Smooth muscle cell (in vitro differentiated cells): ENCODE measurements at regions not wholly inside any gene's neighbourhood (a gene's known extent, or its start where the extent isn't known, plus 50 kb on each side); places are given as distances from the start of the nearest gene placed in this dataset.

ENCODE experiments used
- DNase-seq: peaks from one replicate; lab custom pipeline; 2025; ENCODE audit not compliant: unreplicated experiment; lab: John Stamatoyannopoulos, UW
- H2AFZ ChIP-seq: fragments of 200-600 bp; sonication (generic); 2 replicates; pipeline ENCODE4 v1.6.0; 2016; ENCODE audit warnings: antibody characterized with exemption, low read depth, mild to moderate bottlenecking
- H3F3A ChIP-seq: fragments of 200-600 bp; sonication (generic); 2 replicates; pipeline ENCODE4 v1.6.0; 2017; ENCODE audit warnings: antibody characterized with exemption, low read depth
- H3K27ac ChIP-seq: fragments of 200-600 bp; sonication (generic); 2 replicates; pipeline ENCODE4 v1.5.1; 2016; ENCODE audit warnings: low read depth, mild to moderate bottlenecking
- H3K27me3 ChIP-seq: fragments of 200-600 bp; sonication (generic); 2 replicates; pipeline ENCODE4 v1.6.1; 2016; ENCODE audit warnings: low read depth, mild to moderate bottlenecking
- H3K36me3 ChIP-seq: fragments of 200-600 bp; sonication (generic); 2 replicates; pipeline ENCODE4 v1.5.1; 2016; ENCODE audit warnings: low read depth
- H3K4me1 ChIP-seq: fragments of 200-600 bp; sonication (generic); 2 replicates; pipeline ENCODE4 v1.5.1; 2016; ENCODE audit warnings: low read depth
- H3K4me2 ChIP-seq: fragments of 200-600 bp; sonication (generic); 2 replicates; pipeline ENCODE4 v1.6.0; 2016; ENCODE audit warnings: mild to moderate bottlenecking
- H3K4me3 ChIP-seq: fragments of 200-600 bp; sonication (generic); 2 replicates; pipeline ENCODE4 v1.5.1; 2016; ENCODE audit warnings: mild to moderate bottlenecking
- H3K79me2 ChIP-seq: fragments of 200-600 bp; sonication (generic); 2 replicates; pipeline ENCODE4 v1.6.0; 2016; ENCODE audit warnings: low read depth, mild to moderate bottlenecking
- H3K9ac ChIP-seq: fragments of 200-600 bp; sonication (generic); 2 replicates; pipeline ENCODE4 v1.6.0; 2016; ENCODE audit warnings: low read depth
- H3K9me3 ChIP-seq: fragments of 200-600 bp; sonication (generic); replicated peaks from 2 replicates; pipeline ENCODE4 v1.5.1; 2016; ENCODE audit warnings: low read depth
- H4K20me1 ChIP-seq: fragments of 200-600 bp; sonication (generic); 2 replicates; pipeline ENCODE4 v1.6.0; 2016; ENCODE audit warnings: low read depth
- WGBS: methylation state at CpG from one replicate; pipeline ENCODE4 v1.1.7; 2016; ENCODE audit warnings: low lambda C conversion rate; 5-methylcytosine and 5-hydroxymethylcytosine counted together
- TF ChIP-seq, protein P1 (sequence below): fragments of 200-600 bp; sonication (generic); IDR thresholded peaks from 2 replicates; pipeline ENCODE4 v1.5.1; 2017; ENCODE audit warnings: borderline replicate concordance, mild to moderate bottlenecking, antibody characterized with exemption; ENCODE audit not compliant: insufficient read depth, poor library complexity, severe bottlenecking

GRCh38 chr4:38503689-38504395 is 160.2 kb upstream of the KLF3 start:
- Histone ChIP-seq H3K4me2 (no peak overlapping the region), H3K4me3 (no peak overlapping the region), H3K27ac (no peak overlapping the region), H3F3A (no peaks in the 10 kb centered on the region), H3K9me3 (no peaks in the 10 kb centered on the region), H2AFZ (no peak overlapping the region), H3K9ac (no peak overlapping the region), H4K20me1 (no peaks in the 10 kb centered on the region), H3K4me1 (no peaks in the 10 kb centered on the region), H3K27me3 (no peaks in the 10 kb centered on the region), H3K36me3 (no peaks in the 10 kb centered on the region), H3K79me2 (no peaks in the 10 kb centered on the region)
- TF ChIP-seq, protein P1, sequence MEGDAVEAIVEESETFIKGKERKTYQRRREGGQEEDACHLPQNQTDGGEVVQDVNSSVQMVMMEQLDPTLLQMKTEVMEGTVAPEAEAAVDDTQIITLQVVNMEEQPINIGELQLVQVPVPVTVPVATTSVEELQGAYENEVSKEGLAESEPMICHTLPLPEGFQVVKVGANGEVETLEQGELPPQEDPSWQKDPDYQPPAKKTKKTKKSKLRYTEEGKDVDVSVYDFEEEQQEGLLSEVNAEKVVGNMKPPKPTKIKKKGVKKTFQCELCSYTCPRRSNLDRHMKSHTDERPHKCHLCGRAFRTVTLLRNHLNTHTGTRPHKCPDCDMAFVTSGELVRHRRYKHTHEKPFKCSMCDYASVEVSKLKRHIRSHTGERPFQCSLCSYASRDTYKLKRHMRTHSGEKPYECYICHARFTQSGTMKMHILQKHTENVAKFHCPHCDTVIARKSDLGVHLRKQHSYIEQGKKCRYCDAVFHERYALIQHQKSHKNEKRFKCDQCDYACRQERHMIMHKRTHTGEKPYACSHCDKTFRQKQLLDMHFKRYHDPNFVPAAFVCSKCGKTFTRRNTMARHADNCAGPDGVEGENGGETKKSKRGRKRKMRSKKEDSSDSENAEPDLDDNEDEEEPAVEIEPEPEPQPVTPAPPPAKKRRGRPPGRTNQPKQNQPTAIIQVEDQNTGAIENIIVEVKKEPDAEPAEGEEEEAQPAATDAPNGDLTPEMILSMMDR = no peak
- WGBS = 95% methylated on average over 6 of the region's 6 CpGs
- DNase-seq = no peak

GRCh38 chr4:38504396-38504715 is 159.6 kb upstream of the KLF3 start:
- no peak overlapping the region for H3K4me2 ChIP-seq
- H4K20me1 ChIP-seq = no peaks in the 10 kb centered on the region
- H3K9me3 ChIP-seq = no peaks in the 10 kb centered on the region
- 93% methylated on average over 2 of the region's 2 CpGs for WGBS
- no peaks in the 10 kb centered on the region for H3K36me3 ChIP-seq
- H3K27ac ChIP-seq = no peak overlapping the region
- H3K27me3 ChIP-seq = no peaks in the 10 kb centered on the region
- no peaks in the 10 kb centered on the region for H3F3A ChIP-seq
- no peaks in the 10 kb centered on the region for H3K79me2 ChIP-seq
- TF ChIP-seq, protein P1 = no peak
- no peak overlapping the region for H2AFZ ChIP-seq
- H3K4me3 ChIP-seq = no peak overlapping the region
- no peaks in the 10 kb centered on the region for H3K4me1 ChIP-seq
- DNase-seq = no peak
- H3K9ac ChIP-seq = no peak overlapping the region

DNA sequence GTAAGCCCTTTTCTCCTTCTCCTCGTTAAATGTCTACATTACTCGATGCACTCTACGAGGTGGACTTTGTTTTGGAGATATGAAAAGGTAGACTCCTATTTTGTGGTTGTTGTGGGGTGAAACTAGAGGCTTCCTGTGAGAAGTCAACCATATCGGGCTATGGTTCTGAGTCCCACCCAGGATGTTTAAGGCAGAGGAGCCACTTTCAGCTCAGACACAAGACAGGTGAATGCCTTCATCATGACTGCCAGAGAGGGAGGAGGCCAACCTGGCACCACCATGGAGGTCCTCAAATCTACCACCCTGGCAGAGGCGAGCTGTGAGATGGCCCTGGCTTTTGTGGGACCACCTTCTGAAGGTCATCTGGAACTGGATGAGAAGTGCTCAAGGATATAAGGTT is 154.4 kb upstream of the KLF3 start:
- H3K4me1 ChIP-seq = no peaks in the 10 kb centered on the region
- H3K36me3 ChIP-seq = no peaks in the 10 kb centered on the region
- H2AFZ ChIP-seq = no peak overlapping the region
- WGBS = 94% methylated on average over 5 of the region's 5 CpGs
- H3K4me3 ChIP-seq = no peak overlapping the region
- TF ChIP-seq, protein P1 = no peak
- H3K9ac ChIP-seq = no peak overlapping the region
- no peak overlapping the region for H3K4me2 ChIP-seq
- H4K20me1 ChIP-seq = no peaks in the 10 kb centered on the region
- H3K79me2 ChIP-seq = no peaks in the 10 kb centered on the region
- H3F3A ChIP-seq = no peaks in the 10 kb centered on the region
- no peaks in the 10 kb centered on the region for H3K9me3 ChIP-seq
- DNase-seq = no peak
- H3K27me3 ChIP-seq = no peaks in the 10 kb centered on the region
- no peak overlapping the region for H3K27ac ChIP-seq

DNA sequence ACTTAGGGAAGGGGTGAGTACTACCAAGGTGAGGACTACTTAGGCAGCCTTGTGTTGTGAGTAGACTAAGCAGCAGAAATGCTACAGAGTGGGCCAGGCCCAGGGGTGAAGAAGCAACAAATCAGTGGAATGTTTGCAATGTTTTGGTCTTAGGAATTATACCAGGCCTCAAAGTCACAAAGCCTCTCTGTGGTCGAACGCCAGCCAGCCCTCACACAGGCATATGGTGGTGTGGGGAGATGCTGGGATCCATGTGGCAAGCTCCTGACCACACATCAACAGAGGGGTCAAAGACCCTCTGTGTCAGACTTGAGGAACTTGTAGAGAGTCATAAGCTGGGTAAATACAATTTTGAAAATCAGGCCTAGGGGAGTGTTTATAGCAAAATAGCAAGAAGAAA is 153.8 kb upstream of the KLF3 start:
- Histone ChIP-seq H3K4me1 (no peaks in the 10 kb centered on the region), H3K9ac (no peak overlapping the region), H2AFZ (no peak overlapping the region)

More for the DNA sequence above, 153.8 kb upstream of the KLF3 start:
- 79% methylated on average over 2 of the region's 2 CpGs for WGBS
- H3F3A ChIP-seq = no peaks in the 10 kb centered on the region
- DNase-seq = no peak
- H3K36me3 ChIP-seq = no peaks in the 10 kb centered on the region
- no peak overlapping the region for H3K27ac ChIP-seq
- TF ChIP-seq, protein P1 = no peak
- H3K79me2 ChIP-seq = no peaks in the 10 kb centered on the region
- H4K20me1 ChIP-seq = no peaks in the 10 kb centered on the region
- H3K4me3 ChIP-seq = no peak overlapping the region
- no peaks in the 10 kb centered on the region for H3K9me3 ChIP-seq
- no peak overlapping the region for H3K4me2 ChIP-seq
- no peaks in the 10 kb centered on the region for H3K27me3 ChIP-seq
